ENCODE measurements at regions not wholly inside any gene's neighbourhood (a gene's known extent, or its start where the extent isn't known, plus 50 kb on each side); places are given as distances from the start of the nearest gene placed in this dataset.

DNA sequence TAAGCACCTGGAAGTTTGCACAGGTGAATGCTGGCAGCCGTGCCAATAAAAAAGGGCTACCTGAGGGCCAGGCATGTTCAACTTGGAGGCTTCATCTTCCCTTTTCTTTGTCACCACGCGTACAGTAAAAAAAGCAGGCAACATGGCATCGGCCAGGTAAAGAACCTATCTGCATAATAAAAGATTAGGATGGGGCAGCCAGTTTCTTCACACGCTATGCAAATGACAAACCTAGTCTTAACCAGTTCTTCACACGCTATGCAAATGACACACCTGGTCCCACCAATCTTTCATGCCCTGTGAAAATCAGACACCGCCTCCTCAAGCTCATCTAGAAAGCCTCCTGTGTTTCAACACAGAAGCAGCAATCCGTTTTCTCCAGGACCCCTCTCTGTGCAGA is 413.4 kb downstream of the HLX start:
- H3K9me3 Mint-ChIP-seq, result no peaks in the 10 kb centered on the region
- no peak overlapping the region for H3K27ac ChIP-seq (ENCODE audit: low read length)
- H3K4me3 ChIP-seq (ENCODE audit: low read length), result no peak overlapping the region
- TF ChIP-seq, protein P1, sequence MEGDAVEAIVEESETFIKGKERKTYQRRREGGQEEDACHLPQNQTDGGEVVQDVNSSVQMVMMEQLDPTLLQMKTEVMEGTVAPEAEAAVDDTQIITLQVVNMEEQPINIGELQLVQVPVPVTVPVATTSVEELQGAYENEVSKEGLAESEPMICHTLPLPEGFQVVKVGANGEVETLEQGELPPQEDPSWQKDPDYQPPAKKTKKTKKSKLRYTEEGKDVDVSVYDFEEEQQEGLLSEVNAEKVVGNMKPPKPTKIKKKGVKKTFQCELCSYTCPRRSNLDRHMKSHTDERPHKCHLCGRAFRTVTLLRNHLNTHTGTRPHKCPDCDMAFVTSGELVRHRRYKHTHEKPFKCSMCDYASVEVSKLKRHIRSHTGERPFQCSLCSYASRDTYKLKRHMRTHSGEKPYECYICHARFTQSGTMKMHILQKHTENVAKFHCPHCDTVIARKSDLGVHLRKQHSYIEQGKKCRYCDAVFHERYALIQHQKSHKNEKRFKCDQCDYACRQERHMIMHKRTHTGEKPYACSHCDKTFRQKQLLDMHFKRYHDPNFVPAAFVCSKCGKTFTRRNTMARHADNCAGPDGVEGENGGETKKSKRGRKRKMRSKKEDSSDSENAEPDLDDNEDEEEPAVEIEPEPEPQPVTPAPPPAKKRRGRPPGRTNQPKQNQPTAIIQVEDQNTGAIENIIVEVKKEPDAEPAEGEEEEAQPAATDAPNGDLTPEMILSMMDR (IDR thresholded peaks at IDR 0.05), result no peak
- no peaks in the 10 kb centered on the region for H3K36me3 Mint-ChIP-seq
- peaks cover 0 to 5% of the 10 kb centered on the region in 2 donors for H3K27me3 Mint-ChIP-seq (ENCODE audit: low read depth in 2 of 2)
- ATAC-seq (no peak), DNase-seq (no peak)
- H3K27me3 ChIP-seq (ENCODE audit: control insufficient read depth, insufficient read depth, low read length), result no peaks in the 10 kb centered on the region
- no peaks in the 10 kb centered on the region for H3K4me1 Mint-ChIP-seq
- intact Hi-C loops (cut with micrococcal nuclease), result no loop called here
- 92% methylated on average over 8 of the region's 8 CpGs for WGBS (ENCODE audit: insufficient coverage)
- no peaks in the 10 kb centered on the region for H3K36me3 ChIP-seq (ENCODE audit: control insufficient read depth, insufficient read depth, low read length)
- no peak overlapping the region for H3K27ac Mint-ChIP-seq
- H3K9me3 ChIP-seq (ENCODE audit: control insufficient read depth, insufficient read depth, low read length), result no peaks in the 10 kb centered on the region
- H3K4me3 Mint-ChIP-seq, result no peak overlapping the region
- H3K4me1 ChIP-seq (ENCODE audit: control insufficient read depth, insufficient read depth, low read length), result no peaks in the 10 kb centered on the region

DNA sequence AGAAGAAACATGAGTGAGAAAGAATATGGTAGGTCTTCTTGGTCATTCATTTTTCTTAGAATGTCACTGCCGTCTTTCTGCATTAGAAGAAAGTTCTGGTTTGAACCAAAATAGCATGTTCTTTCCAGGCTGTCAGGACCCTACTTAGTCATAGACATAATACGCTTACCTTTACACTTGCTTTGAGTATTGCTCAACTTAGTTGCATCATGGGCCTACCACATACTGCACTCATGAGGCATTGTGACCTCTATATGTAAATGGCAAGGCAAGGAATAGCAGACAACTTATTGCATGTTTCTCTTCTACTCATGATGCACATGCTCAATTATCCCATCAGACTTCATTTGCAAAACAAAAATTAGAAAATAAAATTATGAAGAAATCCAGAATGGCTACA is 415.0 kb downstream of the HLX start:
- no peaks in the 10 kb centered on the region for H3K27me3 ChIP-seq (ENCODE audit: control insufficient read depth, insufficient read depth, low read length)
- no peaks in the 10 kb centered on the region for H3K36me3 Mint-ChIP-seq
- intact Hi-C loops (cut with micrococcal nuclease), result no loop called here
- WGBS (ENCODE audit: insufficient coverage), result 88% methylated on average over 2 of the region's 2 CpGs
- no peak overlapping the region for H3K27ac ChIP-seq (ENCODE audit: low read length)
- no peaks in the 10 kb centered on the region for H3K4me1 ChIP-seq (ENCODE audit: control insufficient read depth, insufficient read depth, low read length)
- no peaks in the 10 kb centered on the region for H3K36me3 ChIP-seq (ENCODE audit: control insufficient read depth, insufficient read depth, low read length)
- no peak overlapping the region for H3K4me3 Mint-ChIP-seq
- TF ChIP-seq, protein P1 (IDR thresholded peaks at IDR 0.05), result no peak
- peaks cover 0 to 5% of the 10 kb centered on the region in 2 donors for H3K27me3 Mint-ChIP-seq (ENCODE audit: low read depth in 2 of 2)
- no peaks in the 10 kb centered on the region for H3K9me3 ChIP-seq (ENCODE audit: control insufficient read depth, insufficient read depth, low read length)
- ATAC-seq (no peak), DNase-seq (no peak)
- no peak overlapping the region for H3K4me3 ChIP-seq (ENCODE audit: low read length)
- H3K4me1 Mint-ChIP-seq, result no peaks in the 10 kb centered on the region
- H3K9me3 Mint-ChIP-seq, result no peaks in the 10 kb centered on the region
- no peak overlapping the region for H3K27ac Mint-ChIP-seq

GRCh38 chr1:221302357-221302756 is 423.1 kb downstream of the HLX start:
- intact Hi-C loops (cut with micrococcal nuclease), result no loop called here
- 67% methylated on average over 1 of the region's 1 CpG for WGBS (ENCODE audit: insufficient coverage)
- no peak overlapping the region for H3K27ac Mint-ChIP-seq
- TF ChIP-seq, protein P1 (IDR thresholded peaks at IDR 0.05), result no peak
- H3K4me3 Mint-ChIP-seq, result no peak overlapping the region
- no peaks in the 10 kb centered on the region for H3K36me3 Mint-ChIP-seq
- no peaks in the 10 kb centered on the region for H3K4me1 Mint-ChIP-seq
- Histone ChIP-seq H3K27ac (ENCODE audit: low read length) (no peak overlapping the region), H3K36me3 (ENCODE audit: control insufficient read depth, insufficient read depth, low read length) (no peaks in the 10 kb centered on the region), H3K4me1 (ENCODE audit: control insufficient read depth, insufficient read depth, low read length) (no peaks in the 10 kb centered on the region), H3K4me3 (ENCODE audit: low read length) (no peak overlapping the region), H3K9me3 (ENCODE audit: control insufficient read depth, insufficient read depth, low read length) (no peaks in the 10 kb centered on the region), H3K27me3 (ENCODE audit: control insufficient read depth, insufficient read depth, low read length) (no peaks in the 10 kb centered on the region)
- H3K27me3 Mint-ChIP-seq (ENCODE audit: low read depth in 2 of 2), result peaks cover 3 to 8% of the 10 kb centered on the region in 2 donors
- DNase-seq, result no peak
- ATAC-seq, result no peak
- H3K9me3 Mint-ChIP-seq, result no peaks in the 10 kb centered on the region

DNA sequence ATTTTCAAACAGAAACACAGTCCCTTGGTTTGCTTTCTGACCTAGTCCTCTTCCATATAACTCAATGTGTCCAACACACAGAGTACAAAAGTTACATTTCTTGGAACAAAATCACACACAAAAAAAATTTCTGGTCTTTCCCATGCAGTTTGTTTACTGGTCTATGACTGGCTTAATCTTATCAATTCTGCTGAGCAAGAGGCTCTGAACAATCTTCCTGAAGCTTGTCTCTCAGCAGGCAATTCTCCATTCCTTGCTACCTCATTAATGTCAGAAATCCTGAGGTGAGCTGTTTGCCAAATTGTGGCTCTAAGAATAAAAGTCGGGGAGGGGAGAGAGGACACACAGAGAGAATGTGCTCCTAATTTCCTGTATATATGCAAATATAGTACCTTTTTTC is 423.6 kb downstream of the HLX start:
- Histone ChIP-seq H3K36me3 (ENCODE audit: control insufficient read depth, insufficient read depth, low read length) (no peaks in the 10 kb centered on the region), H3K4me3 (ENCODE audit: low read length) (no peak overlapping the region), H3K27me3 (ENCODE audit: control insufficient read depth, insufficient read depth, low read length) (no peaks in the 10 kb centered on the region), H3K9me3 (ENCODE audit: control insufficient read depth, insufficient read depth, low read length) (no peaks in the 10 kb centered on the region), H3K27ac (ENCODE audit: low read length) (no peak overlapping the region), H3K4me1 (ENCODE audit: control insufficient read depth, insufficient read depth, low read length) (no peaks in the 10 kb centered on the region)
- TF ChIP-seq, protein P1 (IDR thresholded peaks at IDR 0.05), result no peak
- Mint-ChIP-seq H3K4me1 (no peaks in the 10 kb centered on the region), H3K27ac (no peak overlapping the region), H3K4me3 (no peak overlapping the region), H3K36me3 (no peaks in the 10 kb centered on the region), H3K9me3 (no peaks in the 10 kb centered on the region), H3K27me3 (ENCODE audit: low read depth in 2 of 2) (peaks cover 3 to 8% of the 10 kb centered on the region in 2 donors)
- intact Hi-C loops (cut with micrococcal nuclease), result no loop called here
- no peak for DNase-seq
- WGBS (ENCODE audit: insufficient coverage), result no CpG with 5 or more reads among the region's 1 CpG
- no peak for ATAC-seq

Data from natural killer cell (primary cell).